ENCODE measurements at regions not wholly inside any gene's neighbourhood (a gene's known extent, or its start where the extent isn't known, plus 50 kb on each side); places are given as distances from the start of the nearest gene placed in this dataset.

DNA sequence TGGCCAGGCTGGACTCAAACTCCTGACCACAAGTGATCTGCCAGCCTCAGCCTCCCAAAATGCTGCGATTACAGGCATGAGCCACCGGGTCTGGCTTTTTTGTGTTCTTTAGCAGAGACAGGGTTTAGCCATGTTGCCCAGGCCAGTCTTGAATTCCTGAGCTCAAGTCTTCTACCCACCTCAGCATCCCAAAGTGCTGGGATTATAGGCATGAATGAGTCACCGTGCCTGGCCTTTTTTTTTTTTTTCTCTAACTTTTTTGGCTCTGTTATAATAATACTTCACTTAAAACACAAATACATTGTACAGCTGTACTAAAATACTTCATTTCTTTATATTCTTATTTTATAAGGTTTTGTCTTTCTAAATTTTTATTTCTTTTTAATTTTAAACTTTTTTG lies 599.5 kb upstream of the PCDH9 start:
- TF ChIP-seq, protein P1, sequence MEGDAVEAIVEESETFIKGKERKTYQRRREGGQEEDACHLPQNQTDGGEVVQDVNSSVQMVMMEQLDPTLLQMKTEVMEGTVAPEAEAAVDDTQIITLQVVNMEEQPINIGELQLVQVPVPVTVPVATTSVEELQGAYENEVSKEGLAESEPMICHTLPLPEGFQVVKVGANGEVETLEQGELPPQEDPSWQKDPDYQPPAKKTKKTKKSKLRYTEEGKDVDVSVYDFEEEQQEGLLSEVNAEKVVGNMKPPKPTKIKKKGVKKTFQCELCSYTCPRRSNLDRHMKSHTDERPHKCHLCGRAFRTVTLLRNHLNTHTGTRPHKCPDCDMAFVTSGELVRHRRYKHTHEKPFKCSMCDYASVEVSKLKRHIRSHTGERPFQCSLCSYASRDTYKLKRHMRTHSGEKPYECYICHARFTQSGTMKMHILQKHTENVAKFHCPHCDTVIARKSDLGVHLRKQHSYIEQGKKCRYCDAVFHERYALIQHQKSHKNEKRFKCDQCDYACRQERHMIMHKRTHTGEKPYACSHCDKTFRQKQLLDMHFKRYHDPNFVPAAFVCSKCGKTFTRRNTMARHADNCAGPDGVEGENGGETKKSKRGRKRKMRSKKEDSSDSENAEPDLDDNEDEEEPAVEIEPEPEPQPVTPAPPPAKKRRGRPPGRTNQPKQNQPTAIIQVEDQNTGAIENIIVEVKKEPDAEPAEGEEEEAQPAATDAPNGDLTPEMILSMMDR (IDR thresholded peaks at IDR 0.05; ENCODE audit: low read depth, low read length): no peak
- TF ChIP-seq POLR2A (IDR thresholded peaks at IDR 0.05; ENCODE audit: extremely low read depth, insufficient read length): no peak
- TF ChIP-seq, protein P2, sequence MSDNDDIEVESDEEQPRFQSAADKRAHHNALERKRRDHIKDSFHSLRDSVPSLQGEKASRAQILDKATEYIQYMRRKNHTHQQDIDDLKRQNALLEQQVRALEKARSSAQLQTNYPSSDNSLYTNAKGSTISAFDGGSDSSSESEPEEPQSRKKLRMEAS (IDR thresholded peaks at IDR 0.05; ENCODE audit: low read depth, low read length): no peak
